Activated CD8-positive, alpha-beta T cell treated with anti-CD3 and anti-CD28 coated beads for 36 hours (primary cell): ENCODE measurements at regions not wholly inside any gene's neighbourhood (a gene's known extent, or its start where the extent isn't known, plus 50 kb on each side); places are given as distances from the start of the nearest gene placed in this dataset.

ENCODE experiments used
- ATAC-seq: fragments of 200-7000 bp; cut with Tn5 transposase; one replicate; pipeline ENCODE4 v1.10.0; 2021; ENCODE audit warnings: mild to moderate bottlenecking, moderate library complexity
- CTCF ChIA-PET: fragments of 350-600 bp; sonication (Branson Sonifier 250); formaldehyde crosslinking; loops from one replicate; lab custom pipeline; 2021; ENCODE audit warnings: antibody characterized with exemption; lab: Charles Lee
- POLR2A ChIA-PET: fragments of 350-600 bp; sonication (Branson Sonifier 250); formaldehyde crosslinking; loops from one replicate; lab custom pipeline; 2021; ENCODE audit warnings: antibody characterized with exemption; lab: Charles Lee
- DNase-seq: peaks from one replicate; pipeline ENCODE4 v3.0.0-alpha.2; 2020
- H3K27ac Mint-ChIP-seq: one replicate; pipeline ENCODE4 v1.8.0; 2021; ENCODE audit warnings: mild to moderate bottlenecking, mixed read lengths
- H3K27me3 Mint-ChIP-seq: one replicate; pipeline ENCODE4 v1.8.0; 2021; ENCODE audit warnings: mixed read lengths
- H3K36me3 Mint-ChIP-seq: one replicate; pipeline ENCODE4 v1.8.0; 2021; ENCODE audit warnings: low read depth, mixed read lengths
- H3K4me1 Mint-ChIP-seq: one replicate; pipeline ENCODE4 v1.8.0; 2021; ENCODE audit warnings: low read depth, mixed read lengths
- H3K4me3 Mint-ChIP-seq: one replicate; pipeline ENCODE4 v1.8.0; 2021; ENCODE audit warnings: mild to moderate bottlenecking, moderate library complexity, mixed read lengths
- H3K9me3 Mint-ChIP-seq: one replicate; pipeline ENCODE4 v1.8.0; 2021; ENCODE audit warnings: mixed read lengths
- CTCF ChIP-seq: fragments of 200-600 bp; IDR thresholded peaks from one replicate; pipeline ENCODE4 v1.8.0; 2022; ENCODE audit warnings: antibody characterized with exemption, mild to moderate bottlenecking
- intact Hi-C: fragments of 100-400 bp; cut with micrococcal nuclease; formaldehyde crosslinking; loops from one replicate; pipeline ENCODE4 v1.10.0; 2022

- Mint-ChIP-seq H3K36me3 (no peaks in the 10 kb centered on the region), H3K9me3 (no peaks in the 10 kb centered on the region), H3K27ac (no peak overlapping the region), H3K4me3 (no peak overlapping the region), H3K27me3 (peaks cover 10% of the 10 kb centered on the region), H3K4me1 (no peaks in the 10 kb centered on the region)
- no peak for TF ChIP-seq CTCF
- CTCF ChIA-PET = interaction anchor here (1.3 kb wide), 1 partner anchor 8 kb away, joined by 4 read pairs; no protein-coding TSS in a partner anchor
- intact Hi-C loops = no loop called here
- DNase-seq (no peak), ATAC-seq (no peak)
- POLR2A ChIA-PET = no interaction called here
Observed at GRCh38 chr9:99348289-99348688, 126.2 kb downstream of the SEC61B start.

DNA sequence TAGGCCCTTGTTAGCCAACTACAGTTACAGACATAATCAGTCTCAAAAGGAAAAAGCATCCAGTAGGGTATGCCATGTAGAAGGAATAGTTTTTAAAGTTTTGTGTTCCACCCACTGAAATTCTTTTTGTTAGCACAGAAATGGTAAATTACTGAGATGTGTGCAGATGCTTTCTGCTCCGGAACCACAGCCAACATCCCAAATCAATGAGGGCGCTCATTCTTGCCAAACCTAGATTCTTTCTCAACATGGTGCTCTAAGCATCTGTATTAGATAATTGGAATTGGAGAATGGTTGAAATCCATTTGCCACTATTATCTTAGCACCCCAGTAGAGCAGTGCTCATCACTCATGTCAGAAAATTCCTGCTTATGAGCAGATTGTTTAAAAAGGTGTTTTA is 127.8 kb downstream of the SEC61B start:
- intact Hi-C loops = no loop called here
- Mint-ChIP-seq H3K9me3 (no peaks in the 10 kb centered on the region), H3K4me1 (no peaks in the 10 kb centered on the region), H3K27me3 (peaks cover 8% of the 10 kb centered on the region), H3K4me3 (no peak overlapping the region), H3K36me3 (no peaks in the 10 kb centered on the region), H3K27ac (no peak overlapping the region)
- DNase-seq = no peak
- POLR2A ChIA-PET = no interaction called here
- ATAC-seq = no peak
- CTCF ChIA-PET = interaction anchor here (1.1 kb wide), 1 partner anchor 47 kb away, joined by 4 read pairs; no protein-coding TSS in a partner anchor
- TF ChIP-seq CTCF = no peak

DNA sequence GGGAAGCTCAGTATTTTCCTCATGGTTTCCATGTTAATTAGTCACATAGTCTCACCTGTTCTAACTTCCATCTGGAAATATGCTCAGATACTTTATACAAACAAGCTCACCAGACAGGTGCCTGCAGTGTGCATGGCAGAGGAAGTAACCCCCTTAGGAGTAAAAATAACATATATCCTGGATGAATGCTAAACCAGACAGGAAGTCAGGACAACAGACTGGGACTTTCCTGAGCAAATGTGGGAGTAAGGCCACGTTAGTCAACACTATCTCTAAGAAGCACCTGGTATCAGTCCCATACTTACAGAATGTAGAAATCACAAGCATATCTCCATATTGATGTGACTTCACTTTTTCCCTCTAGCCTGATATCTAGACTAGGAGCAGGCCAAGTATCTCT is 128.4 kb downstream of the SEC61B start:
- TF ChIP-seq CTCF = no peak
- no peak overlapping the region for H3K4me3 Mint-ChIP-seq
- ATAC-seq (no peak), DNase-seq (no peak)
- intact Hi-C loops = no loop called here
- H3K4me1 Mint-ChIP-seq = no peaks in the 10 kb centered on the region
- H3K27me3 Mint-ChIP-seq = peaks cover 6% of the 10 kb centered on the region
- no peaks in the 10 kb centered on the region for H3K36me3 Mint-ChIP-seq
- H3K27ac Mint-ChIP-seq = no peak overlapping the region
- CTCF ChIA-PET = interaction anchor here (0.5 kb wide), 1 partner anchor 9 kb away, joined by 3 read pairs; no protein-coding TSS in a partner anchor
- POLR2A ChIA-PET = no interaction called here
- H3K9me3 Mint-ChIP-seq = no peaks in the 10 kb centered on the region

DNA sequence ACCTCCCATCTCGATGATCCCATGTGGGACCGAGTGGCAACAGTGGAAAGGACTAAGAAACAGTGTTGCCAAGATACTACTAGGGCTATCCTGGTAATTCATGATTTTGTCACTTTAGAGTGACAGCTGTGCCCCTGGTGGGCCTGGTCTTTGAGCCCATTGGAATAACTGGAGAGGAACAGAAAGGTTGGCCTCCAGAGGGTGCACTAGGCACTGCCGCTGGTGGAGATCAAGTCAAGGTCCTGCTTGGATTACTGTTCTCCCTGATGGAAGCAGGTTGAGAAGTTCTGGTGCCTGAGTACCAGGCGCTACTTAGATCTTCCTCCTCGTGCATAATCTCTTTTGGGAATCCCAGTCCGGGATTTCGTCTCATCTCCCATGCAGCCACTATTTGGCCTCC is 129.6 kb downstream of the SEC61B start:
- intact Hi-C loops = no loop called here
- no peak for TF ChIP-seq CTCF
- DNase-seq (no peak), ATAC-seq (no peak)
- ChIA-PET POLR2A (no interaction called here), CTCF (no interaction called here)
- Mint-ChIP-seq H3K36me3 (no peaks in the 10 kb centered on the region), H3K27me3 (peaks cover 6% of the 10 kb centered on the region), H3K4me3 (no peak overlapping the region), H3K4me1 (no peaks in the 10 kb centered on the region), H3K27ac (no peak overlapping the region), H3K9me3 (no peaks in the 10 kb centered on the region)

- ChIA-PET CTCF (no interaction called here), POLR2A (no interaction called here)
- ATAC-seq (no peak), DNase-seq (no peak)
- Mint-ChIP-seq H3K9me3 (no peaks in the 10 kb centered on the region), H3K27ac (no peak overlapping the region), H3K4me3 (no peak overlapping the region), H3K27me3 (peaks cover 2% of the 10 kb centered on the region), H3K4me1 (no peaks in the 10 kb centered on the region), H3K36me3 (no peaks in the 10 kb centered on the region)
- no peak for TF ChIP-seq CTCF
- intact Hi-C loops = no loop called here
Observed at GRCh38 chr9:99352826-99353225, 130.7 kb downstream of the SEC61B start.
